ENCODE measurements at regions not wholly inside any gene's neighbourhood (a gene's known extent, or its start where the extent isn't known, plus 50 kb on each side); places are given as distances from the start of the nearest gene placed in this dataset.

DNA sequence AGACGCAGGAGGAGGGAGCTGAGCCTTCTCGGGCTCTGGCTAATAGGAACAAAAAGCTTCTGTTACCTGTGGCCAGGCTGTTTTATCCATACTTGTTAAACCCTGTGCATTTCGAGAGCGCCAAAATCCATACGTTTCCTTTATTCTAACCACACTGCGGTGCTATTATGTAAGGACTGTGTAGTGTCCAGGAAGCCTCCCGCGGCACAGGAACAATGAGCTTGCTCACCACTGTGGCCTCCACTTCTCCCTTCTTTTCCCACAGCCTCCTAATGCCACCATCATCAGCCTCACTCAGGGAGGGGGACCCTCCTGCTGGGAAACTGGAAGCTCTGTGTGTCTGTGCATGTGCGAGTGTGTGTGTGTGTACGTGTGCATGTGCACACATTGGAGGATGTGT lies 268.5 kb downstream of the HAUS1 start:
- no peak for TF ChIP-seq EZH2 (IDR thresholded peaks at IDR 0.05)
- TF ChIP-seq TCF7L2 (IDR thresholded peaks at IDR 0.05; ENCODE audit: borderline replicate concordance, extremely low read depth, insufficient read depth, insufficient read length): no peak
- TF ChIP-seq POLR2AphosphoS5 (IDR thresholded peaks at IDR 0.05; ENCODE audit: low read depth, low read length): no peak
- TF ChIP-seq CTCF (IDR thresholded peaks at IDR 0.05 in 2 of 3, conservative IDR thresholded peaks at IDR 0.05 in 1 of 3; ENCODE audit: borderline replicate concordance in 1 of 3, insufficient read depth in 1 of 3, low read depth in 2 of 3, low read length in 2 of 3): no peak
- no peak for TF ChIP-seq POLR2A (IDR thresholded peaks at IDR 0.05; ENCODE audit: borderline replicate concordance, extremely low read depth, insufficient read depth, insufficient read length)
- TF ChIP-seq RAD21 (IDR thresholded peaks at IDR 0.05; ENCODE audit: low read depth): no peak
- no peak for TF ChIP-seq ATF3 (IDR thresholded peaks at IDR 0.05)

All from HCT116 (cell line).